ENCODE measurements at regions not wholly inside any gene's neighbourhood (a gene's known extent, or its start where the extent isn't known, plus 50 kb on each side); places are given as distances from the start of the nearest gene placed in this dataset.

GRCh38 chr5:17434982-17435381, 63.0 kb upstream of the TAF11L2 start:
- TF ChIP-seq POLR2A (IDR thresholded peaks at IDR 0.05) (no peak), EP300 (IDR thresholded peaks at IDR 0.05) (no peak)
- TF ChIP-seq, protein P1, sequence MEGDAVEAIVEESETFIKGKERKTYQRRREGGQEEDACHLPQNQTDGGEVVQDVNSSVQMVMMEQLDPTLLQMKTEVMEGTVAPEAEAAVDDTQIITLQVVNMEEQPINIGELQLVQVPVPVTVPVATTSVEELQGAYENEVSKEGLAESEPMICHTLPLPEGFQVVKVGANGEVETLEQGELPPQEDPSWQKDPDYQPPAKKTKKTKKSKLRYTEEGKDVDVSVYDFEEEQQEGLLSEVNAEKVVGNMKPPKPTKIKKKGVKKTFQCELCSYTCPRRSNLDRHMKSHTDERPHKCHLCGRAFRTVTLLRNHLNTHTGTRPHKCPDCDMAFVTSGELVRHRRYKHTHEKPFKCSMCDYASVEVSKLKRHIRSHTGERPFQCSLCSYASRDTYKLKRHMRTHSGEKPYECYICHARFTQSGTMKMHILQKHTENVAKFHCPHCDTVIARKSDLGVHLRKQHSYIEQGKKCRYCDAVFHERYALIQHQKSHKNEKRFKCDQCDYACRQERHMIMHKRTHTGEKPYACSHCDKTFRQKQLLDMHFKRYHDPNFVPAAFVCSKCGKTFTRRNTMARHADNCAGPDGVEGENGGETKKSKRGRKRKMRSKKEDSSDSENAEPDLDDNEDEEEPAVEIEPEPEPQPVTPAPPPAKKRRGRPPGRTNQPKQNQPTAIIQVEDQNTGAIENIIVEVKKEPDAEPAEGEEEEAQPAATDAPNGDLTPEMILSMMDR (IDR thresholded peaks at IDR 0.05) = no peak

All from ovary (tissue), 3 donors.